SK-N-MC (cell line): ENCODE measurements at regions not wholly inside any gene's neighbourhood (a gene's known extent, or its start where the extent isn't known, plus 50 kb on each side); places are given as distances from the start of the nearest gene placed in this dataset.

Experiments used
- EZH2 ChIP-seq: fragments of 200-600 bp; sonication (generic); IDR thresholded peaks from one replicate; pipeline ENCODE4 v1.6.1; 2017; ENCODE audit warnings: antibody characterized with exemption
- FOXP2 ChIP-seq: optimal IDR thresholded peaks from 2 replicates; pipeline ENCODE3; 2011; ENCODE audit warnings: mild to moderate bottlenecking, moderate library complexity; ENCODE audit not compliant: insufficient read depth; ENCODE audit errors: extremely low read length, control extremely low read depth
- POLR2AphosphoS5 ChIP-seq: IDR thresholded peaks from 2 replicates; pipeline ENCODE4 v1.6.1; 2012; ENCODE audit warnings: mild to moderate bottlenecking, low read depth, low read length, borderline replicate concordance

- TF ChIP-seq EZH2 (no peak), POLR2AphosphoS5 (no peak), FOXP2 (no peak)
Measured at GRCh38 chr12:115749071-115749841, 528.2 kb downstream of the MED13L start.
